Mesenteric fat pad (tissue), 1 donor: ENCODE measurements at regions not wholly inside any gene's neighbourhood (a gene's known extent, or its start where the extent isn't known, plus 50 kb on each side); places are given as distances from the start of the nearest gene placed in this dataset.
A peak's percentile ranks its signal among the peaks of the same experiment; 100 is the strongest.

Experiments used
- DNase-seq: peaks from one replicate; pipeline ENCODE4 v3.0.0-alpha.2; 2020; ENCODE audit warnings: low spot score
- donor health status: DM: yes; HTN: yes; CAD: no.

GRCh38 chr16:85321509-85322271 is 209.4 kb upstream of the CIBAR2 start:
- DNase-seq, result peak; percentile 97

GRCh38 chr16:85323230-85323960 is 211.1 kb upstream of the CIBAR2 start:
- no peak for DNase-seq

- DNase-seq, result no peak
Measured at GRCh38 chr16:85323961-85324253, 211.6 kb upstream of the CIBAR2 start.

GRCh38 chr16:85324488-85324887 is 212.2 kb upstream of the CIBAR2 start:
- no peak for DNase-seq

GRCh38 chr16:85326113-85326793 is 214.0 kb upstream of the CIBAR2 start:
- DNase-seq, result no peak

GRCh38 chr16:85326794-85327181 is 214.5 kb upstream of the CIBAR2 start:
- no peak for DNase-seq

GRCh38 chr16:85327731-85328675 is 215.7 kb upstream of the CIBAR2 start:
- DNase-seq, result no peak

GRCh38 chr16:85328676-85329058 is 216.4 kb upstream of the CIBAR2 start:
- no peak for DNase-seq

GRCh38 chr16:85329059-85329812 is 217.0 kb upstream of the CIBAR2 start:
- no peak for DNase-seq

- DNase-seq, result no peak
Measured at GRCh38 chr16:85330006-85330693, 217.9 kb upstream of the CIBAR2 start.

- no peak for DNase-seq
Measured at GRCh38 chr16:85330694-85331188, 218.5 kb upstream of the CIBAR2 start.

- no peak for DNase-seq
Measured at GRCh38 chr16:85331688-85332087, 219.4 kb upstream of the CIBAR2 start.

- no peak for DNase-seq
Measured at GRCh38 chr16:85332175-85332574, 219.9 kb upstream of the CIBAR2 start.

- no peak for DNase-seq
Measured at GRCh38 chr16:85333337-85333736, 221.1 kb upstream of the CIBAR2 start.

GRCh38 chr16:85333744-85334640 is 221.7 kb upstream of the CIBAR2 start:
- no peak for DNase-seq

- DNase-seq, result no peak
Measured at GRCh38 chr16:85334718-85335583, 222.7 kb upstream of the CIBAR2 start.

- no peak for DNase-seq
Measured at GRCh38 chr16:85335584-85336491, 223.6 kb upstream of the CIBAR2 start.
